ENCODE measurements at regions not wholly inside any gene's neighbourhood (a gene's known extent, or its start where the extent isn't known, plus 50 kb on each side); places are given as distances from the start of the nearest gene placed in this dataset.

GRCh38 chr9:103082494-103082893 lies 87.4 kb downstream of the CYLC2 start:
- Mint-ChIP-seq H3K36me3 (no peaks in the 10 kb centered on the region), H3K27me3 (ENCODE audit: low read depth in 3 of 3) (no peaks in the 10 kb centered on the region), H3K9me3 (no peaks in the 10 kb centered on the region), H3K27ac (no peak overlapping the region), H3K4me1 (no peaks in the 10 kb centered on the region), H3K4me3 (no peak overlapping the region)
- intact Hi-C loops (cut with micrococcal nuclease): no loop called here
- no peak for TF ChIP-seq CTCF (IDR thresholded peaks at IDR 0.05)
- no peak overlapping the region for H3K4me2 ChIP-seq (replicated peaks; ENCODE audit: extremely low read depth, low read length, poor library complexity, severe bottlenecking)
- no peak for DNase-seq
- no peaks in the 10 kb centered on the region for H3K4me1 ChIP-seq (ENCODE audit: control insufficient read depth in 1 of 2, insufficient read depth in 2 of 2, low read length in 2 of 2)
- no peak overlapping the region for H3K9ac ChIP-seq (ENCODE audit: insufficient read depth, low read length, poor library complexity, severe bottlenecking)
- no peaks in the 10 kb centered on the region for H3K36me3 ChIP-seq (replicated peaks in 1 of 2; ENCODE audit: control insufficient read depth in 1 of 2, insufficient read depth in 2 of 2, low read length in 2 of 2)
- H4K20me1 ChIP-seq (ENCODE audit: insufficient read depth, low read length): no peaks in the 10 kb centered on the region
- no CpG with 5 or more reads among the region's 1 CpG for WGBS (ENCODE audit: insufficient coverage)
- H3K4me3 ChIP-seq (replicated peaks in 1 of 3; ENCODE audit: low read depth in 2 of 3, low read length in 3 of 3): no peak overlapping the region
- H2AFZ ChIP-seq (ENCODE audit: insufficient read depth, low read depth, low read length, poor library complexity, severe bottlenecking): no peak overlapping the region
- H3K79me2 ChIP-seq (ENCODE audit: insufficient read depth, low read length): no peaks in the 10 kb centered on the region
- H3K27me3 ChIP-seq (ENCODE audit: control insufficient read depth in 2 of 2, insufficient read depth in 2 of 2, low read length in 2 of 2): no peaks in the 10 kb centered on the region
- peaks cover 0 to 5% of the 10 kb centered on the region in 2 donors for H3K9me3 ChIP-seq (replicated peaks in 1 of 2; ENCODE audit: control insufficient read depth in 1 of 2, insufficient read depth in 1 of 2, low read length in 2 of 2)
- H3K27ac ChIP-seq (ENCODE audit: low read depth in 1 of 2, low read length in 2 of 2): no peak overlapping the region

GRCh38 chr9:103089357-103089756 lies 94.2 kb downstream of the CYLC2 start:
- H3K4me1 Mint-ChIP-seq: no peaks in the 10 kb centered on the region
- H3K27ac ChIP-seq (ENCODE audit: low read depth in 1 of 2, low read length in 2 of 2): no peak overlapping the region
- H3K36me3 ChIP-seq (replicated peaks in 1 of 2; ENCODE audit: control insufficient read depth in 1 of 2, insufficient read depth in 2 of 2, low read length in 2 of 2): no peaks in the 10 kb centered on the region
- peaks cover 0 to 5% of the 10 kb centered on the region in 2 donors for H3K9me3 ChIP-seq (replicated peaks in 1 of 2; ENCODE audit: control insufficient read depth in 1 of 2, insufficient read depth in 1 of 2, low read length in 2 of 2)
- H3K27me3 Mint-ChIP-seq (ENCODE audit: low read depth in 3 of 3): peaks cover 0 to 2% (median 0%) of the 10 kb centered on the region in 3 donors
- no peak overlapping the region for H3K27ac Mint-ChIP-seq
- H3K4me1 ChIP-seq (ENCODE audit: control insufficient read depth in 1 of 2, insufficient read depth in 2 of 2, low read length in 2 of 2): no peaks in the 10 kb centered on the region
- TF ChIP-seq CTCF (IDR thresholded peaks at IDR 0.05): no peak
- no peak overlapping the region for H3K4me3 ChIP-seq (replicated peaks in 1 of 3; ENCODE audit: low read depth in 2 of 3, low read length in 3 of 3)
- no peaks in the 10 kb centered on the region for H3K27me3 ChIP-seq (ENCODE audit: control insufficient read depth in 2 of 2, insufficient read depth in 2 of 2, low read length in 2 of 2)
- DNase-seq: no peak
- H3K79me2 ChIP-seq (ENCODE audit: insufficient read depth, low read length): no peaks in the 10 kb centered on the region
- no peak overlapping the region for H3K4me2 ChIP-seq (replicated peaks; ENCODE audit: extremely low read depth, low read length, poor library complexity, severe bottlenecking)
- H3K36me3 Mint-ChIP-seq: no peaks in the 10 kb centered on the region
- intact Hi-C loops (cut with micrococcal nuclease): no loop called here
- WGBS (ENCODE audit: insufficient coverage): no CpG with 5 or more reads among the region's 1 CpG
- H3K9me3 Mint-ChIP-seq: peaks cover 0 to 4% (median 0%) of the 10 kb centered on the region in 7 donors
- H3K9ac ChIP-seq (ENCODE audit: insufficient read depth, low read length, poor library complexity, severe bottlenecking): no peak overlapping the region
- no peak overlapping the region for H3K4me3 Mint-ChIP-seq
- no peak overlapping the region for H2AFZ ChIP-seq (ENCODE audit: insufficient read depth, low read depth, low read length, poor library complexity, severe bottlenecking)
- no peaks in the 10 kb centered on the region for H4K20me1 ChIP-seq (ENCODE audit: insufficient read depth, low read length)
